ENCODE measurements at regions not wholly inside any gene's neighbourhood (a gene's known extent, or its start where the extent isn't known, plus 50 kb on each side); places are given as distances from the start of the nearest gene placed in this dataset.

DNA sequence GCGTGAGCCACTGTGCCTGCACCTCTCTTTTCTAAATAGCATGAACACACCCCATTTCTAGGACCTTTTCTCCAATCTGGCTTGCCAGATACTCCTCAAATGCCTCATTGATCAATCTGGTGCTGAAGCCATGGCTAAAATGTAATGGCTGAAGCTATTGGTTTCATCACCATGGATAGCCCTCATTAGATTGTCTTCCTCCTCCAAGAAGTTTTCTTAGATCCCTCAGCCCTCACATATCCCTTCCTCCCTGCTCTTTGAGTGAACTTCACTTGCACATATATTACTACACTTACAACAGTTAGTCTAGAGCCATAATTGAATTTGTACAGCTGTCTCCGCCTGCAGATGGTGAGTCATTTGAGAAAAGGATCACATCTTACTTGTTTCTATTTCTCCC lies 77.9 kb upstream of the TOX3 start:
- TF ChIP-seq, protein P1, sequence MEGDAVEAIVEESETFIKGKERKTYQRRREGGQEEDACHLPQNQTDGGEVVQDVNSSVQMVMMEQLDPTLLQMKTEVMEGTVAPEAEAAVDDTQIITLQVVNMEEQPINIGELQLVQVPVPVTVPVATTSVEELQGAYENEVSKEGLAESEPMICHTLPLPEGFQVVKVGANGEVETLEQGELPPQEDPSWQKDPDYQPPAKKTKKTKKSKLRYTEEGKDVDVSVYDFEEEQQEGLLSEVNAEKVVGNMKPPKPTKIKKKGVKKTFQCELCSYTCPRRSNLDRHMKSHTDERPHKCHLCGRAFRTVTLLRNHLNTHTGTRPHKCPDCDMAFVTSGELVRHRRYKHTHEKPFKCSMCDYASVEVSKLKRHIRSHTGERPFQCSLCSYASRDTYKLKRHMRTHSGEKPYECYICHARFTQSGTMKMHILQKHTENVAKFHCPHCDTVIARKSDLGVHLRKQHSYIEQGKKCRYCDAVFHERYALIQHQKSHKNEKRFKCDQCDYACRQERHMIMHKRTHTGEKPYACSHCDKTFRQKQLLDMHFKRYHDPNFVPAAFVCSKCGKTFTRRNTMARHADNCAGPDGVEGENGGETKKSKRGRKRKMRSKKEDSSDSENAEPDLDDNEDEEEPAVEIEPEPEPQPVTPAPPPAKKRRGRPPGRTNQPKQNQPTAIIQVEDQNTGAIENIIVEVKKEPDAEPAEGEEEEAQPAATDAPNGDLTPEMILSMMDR (conservative IDR thresholded peaks at IDR 0.05): no peak
- TF ChIP-seq ZFX (IDR thresholded peaks at IDR 0.05): no peak

All from C4-2B (cell line).